ENCODE measurements at regions not wholly inside any gene's neighbourhood (a gene's known extent, or its start where the extent isn't known, plus 50 kb on each side); places are given as distances from the start of the nearest gene placed in this dataset.
"Not testable (repeated sequence)": the region's sequence is repeated elsewhere in the genome, so short reads cannot be mapped to it uniquely, and the experiment has no call there.

- DNase-seq, result peak; percentile 84
Measured at GRCh38 chr12:89225808-89226411, 126.4 kb downstream of the DUSP6 start.

- peak; percentile 40 for DNase-seq
Measured at GRCh38 chr12:89225401-89225800, 126.9 kb downstream of the DUSP6 start.

GRCh38 chr12:89222580-89222979 lies 129.7 kb downstream of the DUSP6 start:
- DNase-seq, result not testable (repeated sequence)

GRCh38 chr12:89217472-89217871 lies 134.8 kb downstream of the DUSP6 start:
- DNase-seq, result no peak

- DNase-seq, result no peak
Measured at GRCh38 chr12:89216211-89216952, 135.9 kb downstream of the DUSP6 start.

- no peak for DNase-seq
Measured at GRCh38 chr12:89215196-89215595, 137.1 kb downstream of the DUSP6 start.

GRCh38 chr12:89213747-89214146 lies 138.6 kb downstream of the DUSP6 start:
- no peak for DNase-seq

GRCh38 chr12:89213139-89213538 lies 139.2 kb downstream of the DUSP6 start:
- DNase-seq, result no peak

GRCh38 chr12:89212339-89212771 lies 139.9 kb downstream of the DUSP6 start:
- no peak for DNase-seq

GRCh38 chr12:89211456-89211855 lies 140.8 kb downstream of the DUSP6 start:
- peak; percentile 6 for DNase-seq

- DNase-seq, result no peak
Measured at GRCh38 chr12:89210277-89210676, 142.0 kb downstream of the DUSP6 start.

- DNase-seq, result peak; percentile 64
Measured at GRCh38 chr12:89208661-89209096, 143.6 kb downstream of the DUSP6 start.

- no peak for DNase-seq
Measured at GRCh38 chr12:89206390-89206789, 145.9 kb downstream of the DUSP6 start.

GRCh38 chr12:89205517-89205916 lies 146.8 kb downstream of the DUSP6 start:
- DNase-seq, result no peak

- DNase-seq, result no peak
Measured at GRCh38 chr12:89203144-89203543, 149.2 kb downstream of the DUSP6 start.

- DNase-seq, result no peak
Measured at GRCh38 chr12:89200217-89200616, 152.1 kb downstream of the DUSP6 start.

- no peak for DNase-seq
Measured at GRCh38 chr12:89195470-89195869, 156.8 kb downstream of the DUSP6 start.

GRCh38 chr12:89194683-89195082 lies 157.6 kb downstream of the DUSP6 start:
- DNase-seq, result no peak

GRCh38 chr12:89192429-89192828 lies 159.9 kb downstream of the DUSP6 start:
- no peak for DNase-seq

GRCh38 chr12:89191597-89191996 lies 160.7 kb downstream of the DUSP6 start:
- not testable (repeated sequence) for DNase-seq

- no peak for DNase-seq
Measured at GRCh38 chr12:89189448-89189847, 162.9 kb downstream of the DUSP6 start.

- no peak for DNase-seq
Measured at GRCh38 chr12:89187507-89187906, 164.8 kb downstream of the DUSP6 start.

- DNase-seq, result no peak
Measured at GRCh38 chr12:89185889-89186288, 166.4 kb downstream of the DUSP6 start.

GRCh38 chr12:89185181-89185580 lies 167.1 kb downstream of the DUSP6 start:
- no peak for DNase-seq
